Liver (tissue), 3 donors: ENCODE measurements at regions not wholly inside any gene's neighbourhood (a gene's known extent, or its start where the extent isn't known, plus 50 kb on each side); places are given as distances from the start of the nearest gene placed in this dataset.

Experiments
- CTCF ChIP-seq: fragments of 150-350 bp; IDR thresholded peaks from 2 replicates; pipeline ENCODE4 v1.5.1; 2017; ENCODE audit warnings: improper control_type of control experiment, low read depth, low read length; ENCODE audit not compliant: missing input control
- EGR1 ChIP-seq, 2 donors: IDR thresholded peaks; 2 replicates each; pipeline ENCODE4 v1.6.1; 2016 to 2018; ENCODE audit warnings: antibody characterized with exemption in 2 of 2, low read depth in 2 of 2
- NR2F2 ChIP-seq: IDR thresholded peaks from 2 replicates; pipeline ENCODE4 v1.6.1; 2016; ENCODE audit warnings: antibody characterized with exemption
- REST ChIP-seq: IDR thresholded peaks from 2 replicates; pipeline ENCODE4 v1.6.1; 2016; ENCODE audit warnings: antibody characterized with exemption, mild to moderate bottlenecking
- RXRA ChIP-seq, 2 donors: IDR thresholded peaks; 2 replicates each; pipeline ENCODE4 v1.6.1; 2017 to 2018; ENCODE audit warnings: antibody characterized with exemption in 2 of 2, mild to moderate bottlenecking in 1 of 2
- TAF1 ChIP-seq: conservative IDR thresholded peaks from 2 replicates; pipeline ENCODE4 v1.6.1; 2016; ENCODE audit warnings: antibody characterized with exemption, mild to moderate bottlenecking
- ZBTB33 ChIP-seq: IDR thresholded peaks from 2 replicates; pipeline ENCODE4 v1.6.1; 2016; ENCODE audit warnings: antibody characterized with exemption
- TF ChIP-seq, protein P1 (sequence below): IDR thresholded peaks from 2 replicates; pipeline ENCODE4 v1.6.1; 2016; ENCODE audit warnings: antibody characterized with exemption
- TF ChIP-seq, protein P2 (sequence below): IDR thresholded peaks from 2 replicates; pipeline ENCODE4 v1.6.1; 2016; ENCODE audit warnings: antibody characterized with exemption
- donor health status: healthy.
- donor health status: healthy.

DNA sequence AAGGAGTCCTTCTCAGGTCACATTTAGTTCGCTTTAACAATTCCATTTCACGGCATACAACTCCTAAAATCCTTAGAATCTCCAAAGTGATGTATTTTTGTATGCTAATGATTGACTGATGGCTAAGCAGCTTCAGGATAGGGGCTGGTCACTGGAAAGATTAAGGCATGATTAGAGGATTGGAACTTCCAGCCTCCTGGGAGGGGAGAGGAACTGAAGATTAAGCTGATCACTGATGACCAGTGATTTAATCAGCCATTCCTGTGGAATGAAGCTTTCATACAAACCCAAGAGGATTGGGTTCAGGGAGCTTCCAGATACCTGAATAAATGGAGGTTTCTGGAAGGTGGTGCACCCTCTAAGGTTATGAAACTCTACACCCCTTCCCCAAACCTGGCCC, 123.9 kb upstream of the CDK13 start:
- TF ChIP-seq CTCF (no peak), RXRA (IDR thresholded peaks at IDR 0.05) (no peak), NR2F2 (no peak), TAF1 (no peak), REST (no peak), EGR1 (IDR thresholded peaks at IDR 0.05; ENCODE audit: low read depth in 2 of 2) (no peak), ZBTB33 (no peak)
- TF ChIP-seq, protein P1, sequence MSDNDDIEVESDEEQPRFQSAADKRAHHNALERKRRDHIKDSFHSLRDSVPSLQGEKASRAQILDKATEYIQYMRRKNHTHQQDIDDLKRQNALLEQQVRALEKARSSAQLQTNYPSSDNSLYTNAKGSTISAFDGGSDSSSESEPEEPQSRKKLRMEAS = no peak
- TF ChIP-seq, protein P2, sequence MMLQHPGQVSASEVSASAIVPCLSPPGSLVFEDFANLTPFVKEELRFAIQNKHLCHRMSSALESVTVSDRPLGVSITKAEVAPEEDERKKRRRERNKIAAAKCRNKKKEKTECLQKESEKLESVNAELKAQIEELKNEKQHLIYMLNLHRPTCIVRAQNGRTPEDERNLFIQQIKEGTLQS = no peak
